Fibroblast of lung (primary cell): ENCODE measurements at regions not wholly inside any gene's neighbourhood (a gene's known extent, or its start where the extent isn't known, plus 50 kb on each side); places are given as distances from the start of the nearest gene placed in this dataset.

Experiments
- CTCF ChIP-seq, 2 donors: IDR thresholded peaks in 1 of 2; conservative IDR thresholded peaks in 1 of 2; 1 replicate in 1 of 2; 2 replicates in 1 of 2; pipeline ENCODE4 v1.5.1; 2011 to 2012; ENCODE audit warnings: low read length in 2 of 2, control low read depth in 1 of 2, inconsistent platforms in 1 of 2, low read depth in 1 of 2, mild to moderate bottlenecking in 1 of 2
- EZH2 ChIP-seq: IDR thresholded peaks from 2 replicates; pipeline ENCODE4 v1.5.1; 2012; ENCODE audit warnings: low read length, control low read depth, mild to moderate bottlenecking; ENCODE audit errors: missing control alignments

DNA sequence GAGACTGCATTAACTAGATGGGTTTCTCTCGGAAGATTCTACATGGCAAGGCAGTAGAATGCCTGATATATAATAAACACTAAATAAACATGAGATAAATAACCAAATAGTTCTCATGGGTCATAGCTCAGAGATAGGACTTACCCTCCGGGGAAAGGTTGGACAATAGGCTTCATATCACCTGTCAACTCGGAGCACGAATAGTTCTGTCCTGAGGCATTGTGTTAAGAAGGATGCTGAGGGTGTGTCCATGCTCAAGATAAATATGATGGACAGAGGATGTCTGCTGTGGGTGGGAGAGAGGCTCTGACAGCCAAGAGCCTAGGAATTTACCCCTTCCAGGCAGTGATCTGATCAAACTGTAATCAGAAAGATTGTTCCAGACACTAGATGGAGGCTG, 474.0 kb downstream of the MIAT start:
- no peak for TF ChIP-seq CTCF (conservative IDR thresholded peaks at IDR 0.05 in 1 of 2, IDR thresholded peaks at IDR 0.05 in 1 of 2; ENCODE audit: low read depth in 1 of 2, low read length in 2 of 2)
- TF ChIP-seq EZH2, result no peak
